ENCODE measurements at regions not wholly inside any gene's neighbourhood (a gene's known extent, or its start where the extent isn't known, plus 50 kb on each side); places are given as distances from the start of the nearest gene placed in this dataset.
"Not testable (repeated sequence)": the region's sequence is repeated elsewhere in the genome, so short reads cannot be mapped to it uniquely, and the experiment has no call there.

GRCh38 chr13:50285283-50285682 is 270.0 kb downstream of the KCNRG start:
- H3K4me1 ChIP-seq (ENCODE audit: control insufficient read depth, insufficient read depth, low read length), result peaks cover 1% of the 10 kb centered on the region; the same call in 1 of the 2 replicates
- H3K27me3 ChIP-seq (ENCODE audit: control insufficient read depth, insufficient read depth, low read length), result no peaks in the 10 kb centered on the region
- H3K27ac ChIP-seq (ENCODE audit: low read length), result no peak overlapping the region
- H3K4me3 ChIP-seq (ENCODE audit: low read length), result no peak overlapping the region
- no peaks in the 10 kb centered on the region; the same call in 1 of the 2 replicates for H3K36me3 ChIP-seq (ENCODE audit: control insufficient read depth, insufficient read depth, low read length)
- no peaks in the 10 kb centered on the region for H3K9me3 ChIP-seq (ENCODE audit: control insufficient read depth, insufficient read depth, low read length)
- WGBS (ENCODE audit: insufficient coverage, insufficient read length), result no CpG with 5 or more reads among the region's 3 CpGs
- DNase-seq (ENCODE audit: low read depth, low spot score), result no peak

GRCh38 chr13:50286324-50286723 is 271.1 kb downstream of the KCNRG start:
- Histone ChIP-seq H3K27me3 (ENCODE audit: control insufficient read depth, insufficient read depth, low read length) (no peaks in the 10 kb centered on the region), H3K9me3 (ENCODE audit: control insufficient read depth, insufficient read depth, low read length) (no peaks in the 10 kb centered on the region), H3K4me1 (ENCODE audit: control insufficient read depth, insufficient read depth, low read length) (peaks cover 1% of the 10 kb centered on the region; the same call in 1 of the 2 replicates), H3K4me3 (ENCODE audit: low read length) (no peak overlapping the region), H3K36me3 (ENCODE audit: control insufficient read depth, insufficient read depth, low read length) (no peaks in the 10 kb centered on the region; the same call in 1 of the 2 replicates), H3K27ac (ENCODE audit: low read length) (no peak overlapping the region)
- no peak for DNase-seq (ENCODE audit: low read depth, low spot score)
- no CpG with 5 or more reads among the region's 3 CpGs for WGBS (ENCODE audit: insufficient coverage, insufficient read length)

- Histone ChIP-seq H3K9me3 (ENCODE audit: control insufficient read depth, insufficient read depth, low read length) (no peaks in the 10 kb centered on the region), H3K36me3 (ENCODE audit: control insufficient read depth, insufficient read depth, low read length) (no peaks in the 10 kb centered on the region; the same call in 1 of the 2 replicates), H3K4me1 (ENCODE audit: control insufficient read depth, insufficient read depth, low read length) (peaks cover 2% of the 10 kb centered on the region), H3K27ac (ENCODE audit: low read length) (no peak overlapping the region), H3K4me3 (ENCODE audit: low read length) (no peak overlapping the region), H3K27me3 (ENCODE audit: control insufficient read depth, insufficient read depth, low read length) (no peaks in the 10 kb centered on the region)
- WGBS (ENCODE audit: insufficient coverage, insufficient read length), result 100% methylated on average over 1 of the region's 1 CpG
- no peak for DNase-seq (ENCODE audit: low read depth, low spot score)
Observed at GRCh38 chr13:50290186-50290585, 274.9 kb downstream of the KCNRG start.

- peaks cover 2% of the 10 kb centered on the region for H3K4me1 ChIP-seq (ENCODE audit: control insufficient read depth, insufficient read depth, low read length)
- H3K36me3 ChIP-seq (ENCODE audit: control insufficient read depth, insufficient read depth, low read length), result no peaks in the 10 kb centered on the region; the same call in 1 of the 2 replicates
- no peak for DNase-seq (ENCODE audit: low read depth, low spot score)
- no peak overlapping the region for H3K27ac ChIP-seq (ENCODE audit: low read length)
- WGBS (ENCODE audit: insufficient coverage, insufficient read length), result no CpG with 5 or more reads among the region's 2 CpGs
- no peaks in the 10 kb centered on the region for H3K27me3 ChIP-seq (ENCODE audit: control insufficient read depth, insufficient read depth, low read length)
- H3K9me3 ChIP-seq (ENCODE audit: control insufficient read depth, insufficient read depth, low read length), result no peaks in the 10 kb centered on the region
- no peak overlapping the region for H3K4me3 ChIP-seq (ENCODE audit: low read length)
Observed at GRCh38 chr13:50291611-50292010, 276.4 kb downstream of the KCNRG start.

- DNase-seq (ENCODE audit: low read depth, low spot score), result no peak
- H3K4me1 ChIP-seq (ENCODE audit: control insufficient read depth, insufficient read depth, low read length), result peaks cover 2% of the 10 kb centered on the region
- H3K9me3 ChIP-seq (ENCODE audit: control insufficient read depth, insufficient read depth, low read length), result no peaks in the 10 kb centered on the region
- H3K36me3 ChIP-seq (ENCODE audit: control insufficient read depth, insufficient read depth, low read length), result no peaks in the 10 kb centered on the region; the same call in 1 of the 2 replicates
- H3K4me3 ChIP-seq (ENCODE audit: low read length), result no peak overlapping the region
- no peak overlapping the region for H3K27ac ChIP-seq (ENCODE audit: low read length)
- H3K27me3 ChIP-seq (ENCODE audit: control insufficient read depth, insufficient read depth, low read length), result no peaks in the 10 kb centered on the region
- no CpG with 5 or more reads among the region's 1 CpG for WGBS (ENCODE audit: insufficient coverage, insufficient read length)
Observed at GRCh38 chr13:50292081-50292480, 276.8 kb downstream of the KCNRG start.

GRCh38 chr13:50294425-50294824 is 279.2 kb downstream of the KCNRG start:
- H3K36me3 ChIP-seq (ENCODE audit: control insufficient read depth, insufficient read depth, low read length); H3K4me1 ChIP-seq (ENCODE audit: control insufficient read depth, insufficient read depth, low read length); H3K4me3 ChIP-seq (ENCODE audit: low read length); H3K9me3 ChIP-seq (ENCODE audit: control insufficient read depth, insufficient read depth, low read length); H3K27ac ChIP-seq (ENCODE audit: low read length); H3K27me3 ChIP-seq (ENCODE audit: control insufficient read depth, insufficient read depth, low read length); DNase-seq (ENCODE audit: low read depth, low spot score): not testable (repeated sequence)
- WGBS (ENCODE audit: insufficient coverage, insufficient read length), result no CpG with 5 or more reads among the region's 4 CpGs

- no peaks in the 10 kb centered on the region for H3K36me3 ChIP-seq (ENCODE audit: control insufficient read depth, insufficient read depth, low read length)
- no CpG with 5 or more reads among the region's 3 CpGs for WGBS (ENCODE audit: insufficient coverage, insufficient read length)
- H3K4me3 ChIP-seq (ENCODE audit: low read length), result no peak overlapping the region
- H3K27me3 ChIP-seq (ENCODE audit: control insufficient read depth, insufficient read depth, low read length), result no peaks in the 10 kb centered on the region
- H3K9me3 ChIP-seq (ENCODE audit: control insufficient read depth, insufficient read depth, low read length), result no peaks in the 10 kb centered on the region
- no peaks in the 10 kb centered on the region for H3K4me1 ChIP-seq (ENCODE audit: control insufficient read depth, insufficient read depth, low read length)
- H3K27ac ChIP-seq (ENCODE audit: low read length), result no peak overlapping the region
- DNase-seq (ENCODE audit: low read depth, low spot score), result no peak
Observed at GRCh38 chr13:50299546-50300249, 284.5 kb downstream of the KCNRG start.

- Histone ChIP-seq H3K4me1 (ENCODE audit: control insufficient read depth, insufficient read depth, low read length) (no peaks in the 10 kb centered on the region), H3K4me3 (ENCODE audit: low read length) (no peak overlapping the region), H3K27ac (ENCODE audit: low read length) (no peak overlapping the region), H3K36me3 (ENCODE audit: control insufficient read depth, insufficient read depth, low read length) (no peaks in the 10 kb centered on the region), H3K9me3 (ENCODE audit: control insufficient read depth, insufficient read depth, low read length) (no peaks in the 10 kb centered on the region), H3K27me3 (ENCODE audit: control insufficient read depth, insufficient read depth, low read length) (no peaks in the 10 kb centered on the region)
- no peak for DNase-seq (ENCODE audit: low read depth, low spot score)
- no CpG with 5 or more reads among the region's 5 CpGs for WGBS (ENCODE audit: insufficient coverage, insufficient read length)
Observed at GRCh38 chr13:50303963-50304721, 288.9 kb downstream of the KCNRG start.

GRCh38 chr13:50306156-50306555 is 290.9 kb downstream of the KCNRG start:
- H3K36me3 ChIP-seq (ENCODE audit: control insufficient read depth, insufficient read depth, low read length), result no peaks in the 10 kb centered on the region
- WGBS (ENCODE audit: insufficient coverage, insufficient read length), result no CpG with 5 or more reads among the region's 4 CpGs
- no peak overlapping the region for H3K4me3 ChIP-seq (ENCODE audit: low read length)
- no peaks in the 10 kb centered on the region for H3K4me1 ChIP-seq (ENCODE audit: control insufficient read depth, insufficient read depth, low read length)
- H3K9me3 ChIP-seq (ENCODE audit: control insufficient read depth, insufficient read depth, low read length), result no peaks in the 10 kb centered on the region
- H3K27ac ChIP-seq (ENCODE audit: low read length), result no peak overlapping the region
- DNase-seq (ENCODE audit: low read depth, low spot score), result no peak
- H3K27me3 ChIP-seq (ENCODE audit: control insufficient read depth, insufficient read depth, low read length), result no peaks in the 10 kb centered on the region

- WGBS (ENCODE audit: insufficient coverage, insufficient read length), result no CpG with 5 or more reads among the region's 2 CpGs
- no peak for DNase-seq (ENCODE audit: low read depth, low spot score)
Observed at GRCh38 chr13:50309318-50309717, 294.1 kb downstream of the KCNRG start.

More at GRCh38 chr13:50309318-50309717, 294.1 kb downstream of the KCNRG start:
- Histone ChIP-seq H3K27me3 (ENCODE audit: control insufficient read depth, insufficient read depth, low read length) (no peaks in the 10 kb centered on the region), H3K27ac (ENCODE audit: low read length) (no peak overlapping the region), H3K4me3 (ENCODE audit: low read length) (no peak overlapping the region), H3K4me1 (ENCODE audit: control insufficient read depth, insufficient read depth, low read length) (no peaks in the 10 kb centered on the region), H3K9me3 (ENCODE audit: control insufficient read depth, insufficient read depth, low read length) (no peaks in the 10 kb centered on the region), H3K36me3 (ENCODE audit: control insufficient read depth, insufficient read depth, low read length) (no peaks in the 10 kb centered on the region)

Data from iPS DF 6.9 (cell line).